ENCODE measurements at regions not wholly inside any gene's neighbourhood (a gene's known extent, or its start where the extent isn't known, plus 50 kb on each side); places are given as distances from the start of the nearest gene placed in this dataset.

DNA sequence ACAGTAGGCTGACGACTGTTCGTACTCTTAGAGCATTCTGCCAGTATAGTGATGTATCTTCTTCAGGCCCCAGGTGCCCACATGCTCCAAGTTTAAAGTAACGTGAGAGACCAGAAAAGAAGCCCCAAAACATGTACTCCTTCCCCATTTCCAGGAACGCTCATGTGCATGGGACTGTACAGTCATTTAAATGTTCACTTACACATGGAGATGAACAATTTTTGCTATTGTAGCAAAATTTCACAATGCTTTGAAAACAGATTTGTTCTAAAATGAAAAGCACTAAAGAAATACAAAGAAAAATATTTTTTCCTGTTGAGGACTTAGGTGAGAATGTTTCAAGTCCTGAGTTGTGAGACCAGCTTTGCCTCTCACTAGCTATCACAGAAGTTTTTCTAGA lies 269.3 kb upstream of the PRDM1 start:
- Histone ChIP-seq H3K4me1 (ENCODE audit: control insufficient read depth in 5 of 5, insufficient read depth in 5 of 5, low read length in 5 of 5) (peaks cover 0 to 4% (median 0%) of the 10 kb centered on the region in 5 donors), H3K27ac (ENCODE audit: low read depth in 1 of 2, low read length in 1 of 2) (no peak overlapping the region), H3K4me3 (no peak overlapping the region), H3K36me3 (ENCODE audit: control insufficient read depth in 4 of 4, insufficient read depth in 4 of 4, low read length in 4 of 4) (no peaks in the 10 kb centered on the region), H3K9ac (ENCODE audit: insufficient read depth in 1 of 2, low read length in 2 of 2) (no peak overlapping the region), H3K9me3 (ENCODE audit: control insufficient read depth in 4 of 4, insufficient read depth in 3 of 4, low read length in 3 of 4) (no peaks in the 10 kb centered on the region), H3K27me3 (ENCODE audit: control insufficient read depth in 3 of 3, insufficient read depth in 3 of 3, low read length in 2 of 3) (peaks cover 0 to 11% (median 0%) of the 10 kb centered on the region in 3 donors)
- DNase-seq (no peak), ATAC-seq (ENCODE audit: insufficient read depth, low FRiP score) (no peak)
- TF ChIP-seq CTCF (IDR thresholded peaks at IDR 0.05; ENCODE audit: control extremely low read depth, extremely low read depth), result no peak
- 77 to 85% methylated on average over 4 of the region's 4 CpGs for WGBS, 2 donors

GRCh38 chr6:105815661-105816555 lies 270.2 kb upstream of the PRDM1 start:
- peaks cover 0 to under 1% (median 0%) of the 10 kb centered on the region in 5 donors for H3K4me1 ChIP-seq (ENCODE audit: control insufficient read depth in 5 of 5, insufficient read depth in 5 of 5, low read length in 5 of 5)
- H3K27me3 ChIP-seq (ENCODE audit: control insufficient read depth in 3 of 3, insufficient read depth in 3 of 3, low read length in 2 of 3), result peaks cover 0 to 11% (median 0%) of the 10 kb centered on the region in 3 donors
- DNase-seq (no peak), ATAC-seq (ENCODE audit: insufficient read depth, low FRiP score) (no peak)
- H3K27ac ChIP-seq (ENCODE audit: low read depth in 1 of 2, low read length in 1 of 2), result no peak overlapping the region
- TF ChIP-seq CTCF (IDR thresholded peaks at IDR 0.05; ENCODE audit: control extremely low read depth, extremely low read depth), result no peak
- no peak overlapping the region for H3K4me3 ChIP-seq
- 90% methylated on average over 6 of the region's 6 CpGs for WGBS, 2 donors
- H3K9me3 ChIP-seq (ENCODE audit: control insufficient read depth in 4 of 4, insufficient read depth in 3 of 4, low read length in 3 of 4), result no peaks in the 10 kb centered on the region
- H3K9ac ChIP-seq (ENCODE audit: insufficient read depth in 1 of 2, low read length in 2 of 2), result no peak overlapping the region
- no peaks in the 10 kb centered on the region for H3K36me3 ChIP-seq (ENCODE audit: control insufficient read depth in 4 of 4, insufficient read depth in 4 of 4, low read length in 4 of 4)

- H3K4me3 ChIP-seq, result no peak overlapping the region
- ATAC-seq (ENCODE audit: insufficient read depth, low FRiP score) (no peak), DNase-seq (no peak)
- no peak for TF ChIP-seq CTCF (IDR thresholded peaks at IDR 0.05; ENCODE audit: control extremely low read depth, extremely low read depth)
- no peak overlapping the region for H3K9ac ChIP-seq (ENCODE audit: insufficient read depth in 1 of 2, low read length in 2 of 2)
- H3K27ac ChIP-seq (ENCODE audit: low read depth in 1 of 2, low read length in 1 of 2), result no peak overlapping the region
- peaks cover 0 to 3% (median 0%) of the 10 kb centered on the region in 5 donors for H3K4me1 ChIP-seq (ENCODE audit: control insufficient read depth in 5 of 5, insufficient read depth in 5 of 5, low read length in 5 of 5)
- no peaks in the 10 kb centered on the region for H3K9me3 ChIP-seq (ENCODE audit: control insufficient read depth in 4 of 4, insufficient read depth in 3 of 4, low read length in 3 of 4)
- peaks cover 0 to 11% (median 0%) of the 10 kb centered on the region in 3 donors for H3K27me3 ChIP-seq (ENCODE audit: control insufficient read depth in 3 of 3, insufficient read depth in 3 of 3, low read length in 2 of 3)
- no peaks in the 10 kb centered on the region for H3K36me3 ChIP-seq (ENCODE audit: control insufficient read depth in 4 of 4, insufficient read depth in 4 of 4, low read length in 4 of 4)
- WGBS, 2 donors, result 76 to 90% methylated on average over 3 of the region's 3 CpGs
Observed at GRCh38 chr6:105814745-105815536, 271.2 kb upstream of the PRDM1 start.
